GM04504 (cell line): ENCODE measurements at regions not wholly inside any gene's neighbourhood (a gene's known extent, or its start where the extent isn't known, plus 50 kb on each side); places are given as distances from the start of the nearest gene placed in this dataset.

ENCODE experiments used
- DNase-seq: peaks from one replicate; pipeline ENCODE4 v3.0.0-alpha.2; 2012; ENCODE audit warnings: low read depth

DNA sequence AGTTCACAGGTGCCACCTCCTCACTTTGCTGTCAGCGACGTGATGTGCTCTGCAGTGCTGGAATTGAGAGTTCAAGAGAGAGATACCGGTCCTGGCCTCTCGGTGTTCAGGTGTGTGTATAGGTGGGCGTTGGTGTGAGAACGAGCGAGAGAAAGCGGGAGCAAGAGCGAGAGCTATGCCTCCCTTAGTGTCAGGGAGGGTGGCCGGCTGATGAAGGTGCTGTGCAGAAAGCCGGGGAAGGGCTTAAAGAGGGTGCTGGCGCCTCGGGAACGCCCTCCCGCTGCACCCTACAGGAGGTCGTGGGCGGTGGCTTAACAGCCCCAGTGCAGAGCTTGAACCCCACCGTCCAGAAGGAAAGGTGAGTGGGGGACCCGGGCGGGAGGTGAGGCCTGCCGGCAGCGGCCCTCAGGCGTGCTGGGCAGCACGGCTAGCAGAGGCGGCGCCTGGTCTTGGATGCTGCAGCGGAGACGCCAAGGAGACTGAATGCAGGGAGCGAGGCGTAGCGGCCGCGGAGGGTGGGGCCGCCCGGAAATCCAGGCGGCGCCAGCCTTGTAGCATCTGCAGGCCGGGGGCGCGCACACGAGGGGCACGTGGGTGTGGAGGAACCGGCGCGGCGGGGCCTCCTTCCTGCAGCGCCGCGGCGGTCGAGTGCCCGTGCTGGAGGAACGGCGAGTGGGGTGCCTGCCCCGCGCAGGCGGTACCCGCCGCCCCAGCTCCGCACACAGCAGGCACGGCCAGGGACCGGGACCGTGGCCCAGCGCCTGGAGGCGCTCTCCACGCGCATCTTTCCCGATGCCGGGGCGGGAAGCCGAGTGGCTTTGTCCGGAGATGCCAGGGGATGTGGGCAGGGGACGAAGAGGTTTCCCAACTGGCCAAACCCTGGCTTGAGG lies 246.8 kb upstream of the TOPAZ1 start:
- DNase-seq: no peak

DNA sequence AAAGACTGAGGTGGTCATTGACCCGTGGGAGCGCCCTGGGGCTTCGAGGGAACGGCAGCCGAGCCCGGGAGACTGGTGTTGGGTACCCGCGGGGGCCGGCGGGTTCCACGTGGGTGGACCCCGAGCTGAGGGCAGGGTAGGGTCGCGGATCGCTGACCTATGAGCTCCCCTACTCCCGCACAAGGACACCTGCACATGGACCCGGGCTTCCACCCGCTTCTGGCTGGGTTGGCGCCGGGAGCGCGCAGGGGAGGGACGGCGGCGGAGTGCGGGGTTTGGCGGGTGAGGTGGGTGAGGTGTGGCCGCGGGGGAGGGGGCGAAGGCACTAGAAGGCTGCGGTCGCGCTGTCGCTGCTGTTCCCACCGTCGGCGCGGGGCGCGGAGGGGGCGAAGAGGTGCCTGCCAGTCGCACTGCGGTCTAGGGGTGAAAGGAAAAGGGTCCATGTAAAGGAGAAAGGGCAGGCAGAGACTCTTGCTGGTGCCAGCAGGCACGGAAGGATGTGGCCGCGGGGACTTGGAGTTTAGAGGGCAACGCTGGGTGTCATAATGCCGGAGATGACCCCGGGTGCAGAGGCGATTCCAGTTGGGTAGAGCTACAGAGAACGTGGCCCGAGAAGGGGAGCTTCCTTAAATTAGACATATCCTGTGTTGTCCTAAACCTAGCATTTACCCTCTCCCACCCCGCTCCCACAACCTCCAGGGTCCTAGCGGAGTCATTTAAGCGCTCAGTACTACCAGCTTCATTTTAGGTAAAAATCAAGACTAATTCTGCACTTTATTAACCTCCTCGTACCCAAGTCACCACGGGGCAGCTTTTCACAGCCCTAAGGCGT lies 245.9 kb upstream of the TOPAZ1 start:
- no peak for DNase-seq

DNA sequence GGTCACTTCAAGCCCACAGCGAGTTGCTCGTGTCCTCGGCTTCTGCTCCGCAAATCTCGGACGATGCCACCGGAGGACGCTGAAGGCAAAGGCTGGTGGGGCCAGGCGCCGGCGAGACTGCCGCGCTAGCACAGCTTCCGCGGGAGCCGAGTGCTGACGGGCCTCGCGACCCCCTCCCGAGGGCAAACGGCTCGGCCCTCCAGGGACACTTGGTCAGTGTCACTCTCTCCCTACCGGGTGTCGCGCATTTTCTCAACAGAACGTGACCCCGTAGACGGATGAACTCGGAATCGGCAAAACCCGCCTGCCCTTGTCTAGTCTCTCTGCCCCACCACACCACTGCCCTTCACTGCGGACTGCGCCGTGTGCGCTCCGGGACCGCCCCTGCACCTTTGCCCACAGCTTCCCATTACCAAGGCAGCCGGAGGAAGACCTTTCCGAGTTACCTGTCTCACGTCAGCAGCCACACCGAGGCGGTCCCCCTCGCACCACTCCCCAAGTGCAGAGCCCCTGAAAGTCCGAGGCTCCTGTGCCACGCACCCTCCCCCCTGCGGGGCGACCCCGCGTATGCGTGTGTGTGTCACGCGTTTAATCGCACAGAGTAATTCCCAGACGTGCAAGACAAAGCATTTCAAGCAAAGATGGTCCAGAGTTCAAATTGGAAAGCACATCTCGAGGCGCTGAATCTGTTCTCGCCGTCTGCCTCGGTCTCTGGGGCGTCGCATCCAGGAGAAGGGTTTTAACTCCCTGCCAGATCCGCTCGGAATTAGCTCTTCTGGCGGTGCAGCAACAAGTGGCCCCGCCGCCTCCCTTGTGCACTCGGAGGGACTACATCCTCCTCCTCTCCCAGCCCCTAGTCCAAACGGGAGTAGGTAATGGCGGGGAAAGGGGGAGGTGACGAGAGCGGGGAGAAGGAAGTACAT lies 245.0 kb upstream of the TOPAZ1 start:
- no peak for DNase-seq

DNA sequence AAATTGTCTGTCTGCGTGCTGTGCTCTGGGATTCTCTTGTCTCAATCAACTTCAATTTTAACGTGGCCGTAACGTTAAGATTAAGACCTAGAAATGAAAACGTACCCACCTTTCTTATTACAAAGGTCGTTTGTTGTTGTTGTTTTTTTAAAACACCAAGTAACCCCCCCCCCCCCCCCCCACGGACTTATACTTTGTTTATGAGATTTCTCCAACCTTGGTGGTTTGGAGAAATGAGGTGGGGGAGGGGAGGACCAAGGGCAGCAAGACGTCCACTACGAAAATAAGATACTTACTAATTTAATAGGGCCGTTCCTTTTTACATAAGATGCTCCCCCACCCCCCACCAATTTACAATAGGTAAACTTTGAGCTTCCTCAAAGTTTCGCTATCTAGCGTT lies 244.4 kb upstream of the TOPAZ1 start:
- DNase-seq: no peak

DNA sequence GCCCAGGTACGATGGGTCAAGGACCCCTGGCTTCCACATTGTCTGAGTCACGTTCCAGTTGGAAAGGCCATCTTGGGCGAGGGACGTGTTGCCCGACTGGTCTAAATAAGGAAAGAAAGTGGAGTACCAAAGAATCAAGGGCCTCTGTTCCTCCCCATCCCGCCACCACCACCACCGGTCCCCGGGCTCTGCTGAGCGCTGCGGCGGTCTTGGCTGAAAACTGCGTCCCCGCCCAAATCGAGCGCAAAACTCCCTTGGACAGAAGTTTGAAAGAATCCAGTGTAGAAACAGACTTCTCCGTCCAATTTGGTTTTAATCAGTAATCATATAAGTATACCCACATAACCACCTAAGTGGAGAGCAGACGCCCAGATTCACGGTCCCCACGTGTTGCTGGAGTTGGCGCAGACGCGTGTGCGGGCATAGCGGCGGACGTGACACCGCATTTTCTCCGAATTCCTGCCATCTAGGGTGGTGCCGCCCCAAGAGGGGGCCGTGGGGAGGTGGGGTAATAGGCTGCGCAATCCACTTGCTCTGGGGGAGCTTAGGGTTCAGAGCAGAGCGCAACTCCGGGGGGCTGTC lies 243.8 kb upstream of the TOPAZ1 start:
- DNase-seq: no peak

DNA sequence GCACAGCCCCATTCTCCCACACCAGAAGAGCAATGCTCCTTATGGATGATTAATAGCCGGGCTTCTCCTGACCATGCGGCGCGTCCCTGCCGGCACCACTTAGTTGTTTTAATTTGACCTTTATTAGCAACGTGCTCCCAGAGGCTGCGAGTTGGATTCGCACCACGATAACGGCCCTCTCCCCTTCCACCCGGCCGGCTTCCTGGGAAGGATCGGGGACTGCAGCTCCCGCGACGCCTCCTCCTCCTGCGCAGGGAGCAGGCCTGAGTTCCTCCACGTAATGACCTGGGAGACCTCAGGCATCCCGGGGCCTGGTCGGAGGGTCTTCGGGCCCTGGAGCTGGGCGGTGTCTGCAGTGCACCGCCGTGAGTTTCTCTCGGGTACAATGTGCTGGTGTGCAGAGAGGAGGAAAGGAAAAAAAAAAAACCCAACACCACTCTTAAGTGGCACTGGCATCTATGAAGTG lies 243.3 kb upstream of the TOPAZ1 start:
- no peak for DNase-seq

DNA sequence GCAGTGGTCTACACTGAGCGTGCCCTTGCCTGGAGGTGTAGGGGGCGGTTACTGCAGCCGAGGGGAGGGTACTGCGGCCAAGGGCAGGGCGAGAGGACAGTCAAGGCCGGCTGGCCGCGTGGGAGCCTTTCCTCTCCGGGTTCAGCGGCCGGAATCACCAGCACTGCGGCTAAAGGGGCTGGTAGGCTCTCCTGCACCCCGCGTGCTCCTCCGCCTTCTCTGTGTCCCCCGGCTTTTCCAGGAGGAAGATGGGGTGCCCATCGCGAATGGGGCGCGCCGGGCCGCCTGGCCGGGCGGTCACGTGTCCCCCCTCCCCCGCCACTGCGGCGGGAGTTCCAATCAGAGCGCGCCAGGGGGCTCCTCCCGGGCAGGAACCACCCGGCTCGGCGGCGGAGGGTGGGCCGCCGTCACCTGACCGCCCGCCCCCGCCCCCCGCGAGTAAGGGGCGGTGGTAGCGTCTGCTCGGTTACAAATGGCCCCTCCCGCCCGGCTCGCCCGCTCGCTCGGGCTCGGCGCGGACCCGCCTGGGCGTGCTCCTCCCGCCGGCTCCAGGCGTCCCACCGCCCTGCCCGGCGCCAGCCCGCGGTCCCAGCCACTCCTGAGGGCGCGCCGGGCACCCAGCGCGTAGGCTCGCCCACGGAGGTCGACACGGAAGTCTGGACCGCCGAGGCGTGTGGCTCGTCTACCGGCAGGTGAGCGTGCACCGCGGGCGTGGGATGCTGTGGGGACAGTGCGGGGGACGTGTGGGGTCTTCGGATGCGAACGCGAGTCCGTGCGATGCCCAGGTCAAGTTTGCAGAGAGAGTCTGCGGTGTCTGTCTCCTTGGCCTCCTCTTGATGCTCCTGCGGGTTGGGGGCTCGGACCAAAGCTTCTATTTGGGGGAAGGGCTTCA lies 242.6 kb upstream of the TOPAZ1 start:
- DNase-seq: no peak

DNA sequence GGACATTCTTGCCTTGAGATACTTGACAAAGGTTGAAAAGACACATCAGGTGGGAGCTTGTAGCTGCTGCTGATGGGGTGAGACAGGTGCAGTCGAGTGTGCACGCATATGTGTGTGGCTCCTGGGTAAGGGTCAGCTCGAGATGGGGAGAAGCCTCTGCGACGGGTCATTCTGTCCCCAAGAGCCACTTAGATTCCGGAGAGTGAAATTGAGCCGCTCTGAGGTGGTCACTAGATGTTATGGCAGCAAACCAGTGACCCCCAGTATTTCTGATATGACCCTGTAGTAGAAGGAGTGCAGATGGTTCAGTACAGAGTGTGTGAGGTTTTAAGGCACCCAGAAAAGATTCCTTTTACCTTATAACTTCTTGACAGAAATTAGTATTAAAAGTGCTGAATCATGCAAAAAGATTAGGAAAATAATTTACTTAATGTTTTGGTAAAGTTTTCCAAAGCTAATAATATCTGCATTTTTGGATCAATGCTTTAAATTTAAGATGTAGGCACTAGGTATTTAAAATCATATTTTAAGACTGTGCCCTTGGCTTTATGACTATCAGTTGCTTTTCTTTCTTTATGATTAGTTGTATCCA lies 241.9 kb upstream of the TOPAZ1 start:
- no peak for DNase-seq

DNA sequence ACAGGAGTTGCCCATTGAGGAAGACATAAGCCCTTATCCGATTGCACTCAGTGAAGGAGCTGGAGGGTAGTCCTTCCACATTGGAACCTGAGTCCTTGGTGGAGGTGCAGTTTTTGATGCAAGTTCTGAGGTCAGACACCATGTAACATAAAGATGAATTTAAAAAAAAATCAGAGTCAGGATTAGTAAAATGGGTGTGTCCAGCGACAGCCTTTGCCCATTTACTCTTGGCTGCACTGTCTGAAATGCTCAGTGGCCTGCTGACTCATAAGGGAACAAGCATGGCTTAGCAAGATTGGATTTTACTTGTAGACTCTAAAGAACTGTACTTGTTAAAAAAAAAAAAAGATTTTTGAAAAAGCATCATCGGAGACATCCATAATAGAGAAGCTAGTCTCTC lies 241.1 kb upstream of the TOPAZ1 start:
- DNase-seq: no peak

DNA sequence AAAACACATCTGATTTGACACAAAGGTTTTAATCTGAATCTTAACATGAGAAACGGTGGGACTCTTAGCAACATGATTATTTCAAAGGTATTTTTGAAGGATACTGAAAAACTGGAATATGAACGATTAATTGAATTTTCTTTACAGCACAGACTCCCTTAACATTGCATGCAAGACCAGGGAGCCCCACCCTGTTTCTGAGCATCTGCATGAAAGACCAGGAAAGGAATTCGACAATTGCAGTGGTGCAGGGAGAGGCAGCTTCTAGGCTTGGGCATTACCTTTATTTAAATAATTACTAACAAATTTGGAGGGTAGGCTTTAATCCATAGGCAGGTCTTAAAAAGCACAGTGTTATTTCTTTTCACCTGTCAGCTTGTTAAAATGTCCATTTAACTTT lies 240.6 kb upstream of the TOPAZ1 start:
- no peak for DNase-seq

DNA sequence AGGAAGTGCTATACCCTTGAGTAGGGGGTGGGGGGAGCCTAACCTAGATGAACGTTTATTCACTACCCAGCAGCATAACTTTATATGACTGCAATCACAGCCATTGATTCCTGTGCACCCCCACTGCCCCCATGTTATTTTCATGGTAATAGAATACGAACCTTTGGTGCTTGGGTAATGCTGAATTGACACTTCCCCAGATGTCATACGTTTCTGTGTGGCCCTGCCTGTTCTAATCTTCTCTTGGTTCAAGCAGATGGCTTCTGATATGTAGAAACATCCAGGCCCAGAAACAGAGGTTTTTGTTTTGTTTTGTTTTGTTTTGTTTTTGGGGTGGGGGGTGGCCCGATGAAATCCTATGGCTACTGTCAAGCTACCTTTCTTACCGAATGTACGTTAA lies 237.9 kb upstream of the TOPAZ1 start:
- no peak for DNase-seq

DNA sequence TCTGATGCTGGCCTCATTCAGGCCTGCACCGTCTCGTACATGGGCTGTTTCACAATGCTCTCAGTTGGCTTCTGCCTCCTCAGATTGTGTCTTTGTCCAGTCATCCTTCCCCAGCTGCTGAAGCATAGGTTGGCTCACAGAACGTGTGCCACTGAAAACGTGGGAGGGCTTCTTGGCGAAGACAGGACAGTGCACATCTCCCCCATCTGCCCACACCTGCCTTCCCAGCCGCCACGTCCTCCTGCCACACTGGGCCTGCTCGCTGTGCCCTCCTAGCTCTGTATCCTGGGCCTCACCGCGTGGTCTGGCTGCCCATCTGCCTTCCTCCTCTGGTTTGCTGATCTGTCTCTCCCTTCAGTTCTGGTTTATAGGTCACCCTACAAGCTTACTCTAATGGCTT lies 230.0 kb upstream of the TOPAZ1 start:
- DNase-seq: no peak

DNA sequence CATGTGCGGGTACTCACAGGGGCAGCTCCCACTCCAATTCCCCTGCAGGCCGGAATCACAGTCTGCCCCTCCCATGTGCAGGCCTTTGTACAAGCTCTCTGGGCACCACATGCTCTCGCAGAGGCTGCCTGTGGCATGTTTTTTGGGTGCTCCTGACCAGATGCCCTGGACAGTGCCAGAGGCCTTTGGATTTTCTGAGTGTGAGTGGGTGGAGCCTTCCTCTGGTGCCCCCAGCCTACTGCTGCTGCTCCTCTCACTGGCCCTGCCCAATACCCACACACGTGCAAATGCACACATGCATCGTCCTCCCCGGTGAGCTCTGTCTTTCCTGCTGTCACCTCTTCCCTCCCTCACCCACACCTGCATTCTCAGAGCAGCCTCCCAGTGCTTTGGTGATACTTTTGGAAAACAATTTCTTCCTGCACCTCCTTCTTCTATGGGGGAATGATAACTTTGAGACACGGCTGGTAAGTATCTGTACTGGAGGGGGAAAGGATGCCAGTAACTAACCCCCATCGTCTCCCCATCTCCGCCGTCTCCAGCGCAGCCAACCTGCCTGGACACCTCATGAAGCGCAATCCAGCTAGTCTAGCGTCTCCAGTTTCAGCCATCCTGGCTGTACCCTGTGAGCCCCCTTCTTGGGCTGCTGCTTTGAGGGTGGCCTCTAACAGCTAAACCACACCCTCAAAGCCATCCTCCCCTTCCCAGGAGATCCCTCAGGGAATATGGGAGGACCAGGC lies 229.4 kb upstream of the TOPAZ1 start:
- DNase-seq: no peak

DNA sequence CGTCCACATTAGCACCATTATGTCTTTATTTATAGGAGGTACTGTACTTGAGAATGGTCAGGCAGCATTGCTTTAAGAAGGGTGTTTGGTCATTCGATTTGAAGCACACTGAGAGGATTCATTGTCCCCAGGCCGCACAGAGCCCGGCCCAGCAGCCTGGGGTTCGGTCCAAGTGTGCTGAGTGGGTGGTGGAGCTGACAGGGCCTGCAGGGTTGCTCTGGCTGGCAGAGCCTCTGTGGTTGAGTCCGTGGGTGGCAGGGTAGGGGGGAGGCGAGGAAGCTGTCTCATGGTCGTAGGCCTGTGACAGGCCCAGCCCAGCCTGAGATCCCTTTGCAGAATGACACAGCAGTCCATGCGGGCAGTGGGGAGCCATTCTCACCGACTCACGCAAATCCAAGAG lies 227.7 kb upstream of the TOPAZ1 start:
- DNase-seq: no peak

DNA sequence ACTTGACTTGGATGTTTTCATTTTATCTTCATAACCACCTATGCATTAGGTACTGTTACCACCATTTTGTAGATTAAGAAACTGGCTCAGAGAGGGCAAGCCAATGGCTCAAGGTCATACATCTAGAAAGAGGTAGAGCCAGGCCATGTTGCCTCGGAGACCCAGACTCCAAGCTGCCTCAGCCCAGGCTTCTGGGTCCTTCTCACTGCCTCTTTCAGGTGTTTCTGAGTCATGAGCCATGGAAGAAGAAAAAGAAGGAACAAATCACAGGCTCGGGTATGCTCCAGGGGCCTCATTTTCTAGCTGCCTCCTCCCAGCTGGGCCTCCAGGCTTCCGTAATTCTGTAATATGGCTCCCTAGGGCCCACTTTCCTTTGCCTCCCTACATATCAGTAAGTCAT lies 226.5 kb upstream of the TOPAZ1 start:
- DNase-seq: no peak

DNA sequence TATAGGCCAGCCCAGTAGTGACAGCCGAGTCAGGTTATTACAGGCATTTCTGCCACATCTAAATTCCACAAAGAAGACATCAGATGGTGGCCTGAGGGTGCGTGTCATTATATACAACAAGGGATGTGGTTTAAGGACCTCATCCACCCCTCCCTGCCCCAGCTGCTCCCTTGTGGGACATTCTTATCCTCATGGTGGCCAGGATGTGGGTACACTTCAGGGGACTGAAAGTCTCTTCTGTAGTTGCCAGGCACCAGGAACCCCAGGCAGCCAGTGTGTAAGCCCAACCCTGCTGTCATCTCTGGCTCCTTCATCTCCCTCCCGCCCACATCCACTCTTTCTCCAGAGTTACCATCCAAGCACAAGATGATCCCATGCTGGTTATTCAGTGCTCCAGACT lies 224.9 kb upstream of the TOPAZ1 start:
- no peak for DNase-seq

DNA sequence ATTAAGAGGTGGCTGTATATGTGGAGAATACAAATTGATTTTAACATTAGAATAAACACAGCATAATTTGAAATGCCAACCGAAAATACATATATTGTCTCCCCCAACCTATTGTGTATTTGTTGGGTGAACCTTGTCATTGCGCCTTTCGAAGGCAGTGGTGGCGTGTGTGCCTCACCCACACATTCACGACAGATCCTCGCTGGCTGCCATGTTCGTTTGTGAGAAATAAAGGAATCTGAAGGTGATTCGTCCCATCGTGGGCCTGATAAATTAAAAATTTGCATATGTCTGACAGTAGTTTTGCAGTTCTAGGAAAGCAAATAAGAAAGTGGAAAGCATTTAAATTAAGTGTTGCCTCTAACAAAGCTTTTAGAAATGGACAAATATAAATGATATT lies 222.8 kb upstream of the TOPAZ1 start:
- no peak for DNase-seq

DNA sequence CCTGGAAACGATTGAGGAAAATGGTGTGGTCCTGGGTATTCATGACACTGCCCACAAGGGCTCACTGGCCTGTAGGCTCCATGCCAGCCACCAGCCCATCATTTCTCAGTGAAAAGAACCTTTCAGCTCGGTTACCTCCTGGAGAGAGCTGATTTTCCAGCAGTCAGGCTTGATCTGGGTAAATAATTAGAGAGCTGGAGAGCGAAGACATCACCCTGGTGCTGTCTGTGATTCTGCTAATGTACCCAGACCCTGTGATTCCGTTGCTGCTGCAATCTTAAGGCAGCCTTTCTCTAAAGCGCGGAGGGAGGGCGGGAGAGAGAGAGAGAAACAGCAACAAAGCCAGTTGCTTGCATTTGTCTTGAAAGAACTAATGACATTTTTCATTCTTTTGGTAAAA lies 221.9 kb upstream of the TOPAZ1 start:
- DNase-seq: no peak

DNA sequence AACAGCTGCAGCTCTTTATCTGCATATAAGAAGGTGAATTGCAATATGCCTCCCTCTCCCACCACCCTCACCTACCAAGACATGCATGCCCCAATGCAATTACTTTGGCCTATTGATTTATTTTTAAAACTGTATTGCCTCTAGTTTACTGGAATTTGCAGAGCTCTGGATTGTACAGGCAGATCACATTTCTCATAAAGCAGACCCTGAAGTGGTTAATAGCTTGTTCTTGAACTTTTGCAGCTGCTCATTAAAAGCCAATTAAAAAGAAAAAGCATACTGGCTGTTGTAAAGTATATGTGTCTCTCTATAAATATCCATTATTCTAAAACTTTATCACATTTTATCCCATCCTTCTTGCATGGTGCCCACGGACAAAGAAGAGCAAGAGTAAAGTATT lies 221.5 kb upstream of the TOPAZ1 start:
- no peak for DNase-seq
